OCI-LY7 (cell line): ENCODE measurements at regions not wholly inside any gene's neighbourhood (a gene's known extent, or its start where the extent isn't known, plus 50 kb on each side); places are given as distances from the start of the nearest gene placed in this dataset.
"Not testable (repeated sequence)": the region's sequence is repeated elsewhere in the genome, so short reads cannot be mapped to it uniquely, and the experiment has no call there.

Source experiments
- BruUV-seq: library from RNA; stranded (reverse); fragments of 400-500 nt; replicated peaks from 2 replicates; lab custom pipeline; 2021; lab: Mats Ljungman, UMichigan
- CTCF ChIA-PET: fragments of 300-600 bp; sonication (Branson Sonifier 250); formaldehyde crosslinking; loops from one replicate; lab custom pipeline; 2022; ENCODE audit warnings: antibody characterized with exemption; ENCODE audit not compliant: unreplicated experiment; lab: Charles Lee
- POLR2A ChIA-PET: fragments of 300-600 bp; sonication (Branson Sonifier 250); formaldehyde crosslinking; loops from one replicate; lab custom pipeline; 2022; ENCODE audit warnings: antibody characterized with exemption; lab: Charles Lee
- DNase-seq: peaks from one replicate; pipeline ENCODE4 v3.0.0-alpha.2; 2015; ENCODE audit warnings: low spot score
- H2AFZ ChIP-seq: fragments of 200-600 bp; sonication (generic), shearing (Covaris generic); 2 replicates; pipeline ENCODE4 v1.6.1; 2014; ENCODE audit warnings: mild to moderate bottlenecking, antibody characterized with exemption, low read length, moderate library complexity
- H3K27ac ChIP-seq: fragments of 200-600 bp; sonication (generic); 2 replicates; pipeline ENCODE4 v1.5.1; 2014; ENCODE audit warnings: mixed run types, low read depth, mild to moderate bottlenecking, moderate library complexity, low read length, inconsistent platforms; ENCODE audit not compliant: poor library complexity, severe bottlenecking
- H3K36me3 ChIP-seq: fragments of 200-600 bp; sonication (generic); 2 replicates; pipeline ENCODE4 v1.6.1; 2014; ENCODE audit warnings: mild to moderate bottlenecking, antibody characterized with exemption, low read length, moderate library complexity, mixed read lengths; ENCODE audit not compliant: insufficient read depth
- H3K4me1 ChIP-seq: fragments of 200-600 bp; sonication (generic); 2 replicates; pipeline ENCODE4 v1.5.1; 2014; ENCODE audit warnings: mild to moderate bottlenecking, low read length; ENCODE audit not compliant: insufficient read depth, poor library complexity, severe bottlenecking
- H3K4me2 ChIP-seq: fragments of 200-600 bp; sonication (generic); 2 replicates; pipeline ENCODE4 v1.6.1; 2014; ENCODE audit warnings: mild to moderate bottlenecking, low read length
- H3K4me3 ChIP-seq: fragments of 200-600 bp; sonication (generic); 2 replicates; pipeline ENCODE4 v1.5.1; 2014; ENCODE audit warnings: mild to moderate bottlenecking, low read depth, low read length; ENCODE audit not compliant: poor library complexity, severe bottlenecking
- H3K79me2 ChIP-seq: fragments of 200-600 bp; sonication (generic); 2 replicates; pipeline ENCODE4 v1.6.1; 2016; ENCODE audit warnings: low read depth, mild to moderate bottlenecking, low read length, moderate library complexity, mixed read lengths; ENCODE audit not compliant: insufficient read depth
- H3K9me2 ChIP-seq: fragments of 200-600 bp; sonication (generic); 2 replicates; pipeline ENCODE4 v1.6.1; 2016; ENCODE audit warnings: mild to moderate bottlenecking, low read length, mixed read lengths; ENCODE audit not compliant: insufficient read depth
- H3K9me3 ChIP-seq: fragments of 200-600 bp; sonication (generic); 2 replicates; pipeline ENCODE4 v1.6.1; 2014; ENCODE audit warnings: mild to moderate bottlenecking, mixed run types, low read length, mixed read lengths
- H4K20me1 ChIP-seq: fragments of 200-600 bp; sonication (generic); 2 replicates; pipeline ENCODE4 v1.6.1; 2014; ENCODE audit warnings: mild to moderate bottlenecking, antibody characterized with exemption, low read length, moderate library complexity, mixed read lengths; ENCODE audit not compliant: insufficient read depth
- CTCF ChIP-seq: fragments of 200-600 bp; sonication (generic); conservative IDR thresholded peaks from 2 replicates; pipeline ENCODE4 v1.5.1; 2014; ENCODE audit warnings: mild to moderate bottlenecking, antibody characterized with exemption, low read length, moderate library complexity, mixed read lengths
- EZH2phosphoT487 ChIP-seq: fragments of 200-600 bp; sonication (generic); IDR thresholded peaks from 2 replicates; pipeline ENCODE4 v1.6.1; 2018; ENCODE audit warnings: low read depth, borderline replicate concordance, mild to moderate bottlenecking, mixed run types, antibody characterized with exemption, low read length, moderate library complexity, mixed read lengths
- intact Hi-C: fragments of 100-400 bp; cut with micrococcal nuclease; formaldehyde crosslinking; loops from one replicate; pipeline ENCODE4 v1.10.0; 2022; ENCODE audit not compliant: unreplicated experiment

- Histone ChIP-seq H3K4me2 (no peak overlapping the region), H4K20me1 (no peaks in the 10 kb centered on the region), H3K27ac (no peak overlapping the region), H3K9me2 (no peaks in the 10 kb centered on the region), H3K4me1 (no peaks in the 10 kb centered on the region), H3K79me2 (no peaks in the 10 kb centered on the region), H3K4me3 (no peak overlapping the region), H2AFZ (no peak overlapping the region), H3K36me3 (no peaks in the 10 kb centered on the region), H3K9me3 (no peaks in the 10 kb centered on the region)
- no TSS peak for BruUV-seq
- TF ChIP-seq EZH2phosphoT487 (no peak), CTCF (no peak)
- intact Hi-C loops, result no loop called here
- POLR2A ChIA-PET, result no interaction called here
- CTCF ChIA-PET, result no interaction called here
- no peak for DNase-seq
Observed at GRCh38 chr7:16089801-16090200, 331.5 kb downstream of the CRPPA start.

DNA sequence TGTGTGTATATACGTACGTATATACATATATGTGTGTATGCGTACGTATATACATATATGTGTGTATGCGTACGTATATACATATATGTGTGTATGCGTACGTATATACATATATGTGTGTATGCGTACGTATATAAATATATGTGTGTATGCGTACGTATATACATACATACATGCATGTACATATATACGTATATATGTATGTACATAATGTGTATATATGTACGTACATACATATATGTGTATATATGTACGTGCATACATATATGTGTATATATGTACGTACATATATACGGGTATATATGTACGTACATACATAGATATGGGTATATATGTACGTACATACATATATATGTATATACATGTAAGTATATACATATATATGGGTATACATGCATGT is 332.1 kb downstream of the CRPPA start:
- H4K20me1 ChIP-seq, result no peaks in the 10 kb centered on the region
- no peak for DNase-seq
- H3K4me2 ChIP-seq, result no peak overlapping the region
- POLR2A ChIA-PET, result interaction anchor here (1.1 kb wide), 1 partner anchor 9 kb away, joined by 4 read pairs; no protein-coding TSS in a partner anchor
- CTCF ChIA-PET, result no interaction called here
- H3K4me1 ChIP-seq, result no peaks in the 10 kb centered on the region
- no peaks in the 10 kb centered on the region for H3K79me2 ChIP-seq
- H2AFZ ChIP-seq, result no peak overlapping the region
- TF ChIP-seq EZH2phosphoT487 (no peak), CTCF (no peak)
- no peaks in the 10 kb centered on the region for H3K9me3 ChIP-seq
- no peaks in the 10 kb centered on the region for H3K36me3 ChIP-seq
- no peak overlapping the region for H3K27ac ChIP-seq
- intact Hi-C loops, result no loop called here
- BruUV-seq, result no TSS peak
- no peaks in the 10 kb centered on the region for H3K9me2 ChIP-seq
- no peak overlapping the region for H3K4me3 ChIP-seq

DNA sequence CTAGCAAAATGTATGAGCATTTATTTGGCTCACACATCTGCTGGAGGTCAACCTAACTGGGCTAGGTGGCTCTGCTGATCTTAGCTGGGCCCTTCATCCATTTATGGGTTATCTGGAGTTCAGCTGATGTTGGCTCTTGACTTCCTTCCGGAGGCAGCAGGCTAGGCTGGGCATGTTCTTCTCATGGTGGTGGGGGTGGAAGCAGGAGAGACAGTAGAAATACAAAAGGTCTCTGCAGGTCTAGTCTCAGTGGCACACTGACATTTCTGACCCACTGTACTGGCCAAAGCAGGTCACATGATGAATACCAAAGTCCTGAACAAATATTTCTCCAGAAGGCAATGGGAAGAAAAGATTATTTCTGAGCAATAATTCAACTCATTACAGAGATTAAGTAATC is 334.6 kb downstream of the CRPPA start:
- Histone ChIP-seq H3K27ac (no peak overlapping the region), H3K79me2 (no peaks in the 10 kb centered on the region), H3K9me2 (no peaks in the 10 kb centered on the region), H3K4me3 (no peak overlapping the region), H2AFZ (no peak overlapping the region), H4K20me1 (no peaks in the 10 kb centered on the region), H3K4me2 (no peak overlapping the region), H3K36me3 (no peaks in the 10 kb centered on the region), H3K4me1 (no peaks in the 10 kb centered on the region), H3K9me3 (no peaks in the 10 kb centered on the region)
- DNase-seq, result no peak
- ChIA-PET CTCF (no interaction called here), POLR2A (no interaction called here)
- intact Hi-C loops, result no loop called here
- TF ChIP-seq EZH2phosphoT487, result no peak
- no peak for TF ChIP-seq CTCF
- no TSS peak for BruUV-seq

- H3K9me2 ChIP-seq, POLR2A ChIA-PET, H3K9me3 ChIP-seq, H3K27ac ChIP-seq, H2AFZ ChIP-seq, intact Hi-C loops, H3K79me2 ChIP-seq, H3K4me2 ChIP-seq, H3K4me1 ChIP-seq, H3K4me3 ChIP-seq, DNase-seq, CTCF ChIA-PET, BruUV-seq, H3K36me3 ChIP-seq, H4K20me1 ChIP-seq: not testable (repeated sequence)
Observed at GRCh38 chr7:16085780-16086179, 335.6 kb downstream of the CRPPA start.
